Esophagus squamous epithelium (tissue), 4 donors: ENCODE measurements at regions not wholly inside any gene's neighbourhood (a gene's known extent, or its start where the extent isn't known, plus 50 kb on each side); places are given as distances from the start of the nearest gene placed in this dataset.

ENCODE experiments used
- CTCF ChIP-seq, 6 experiments: fragments of 450-650 bp in 4 of 6; fragments of 200-600 bp in 2 of 6; sonication (generic) in 2 of 6; IDR thresholded peaks; one replicate each; pipeline ENCODE4 v1.5.1; 2016 to 2019; ENCODE audit warnings: antibody characterized with exemption in 6 of 6, mild to moderate bottlenecking in 4 of 6, moderate library complexity in 4 of 6
- POLR2A ChIP-seq, 4 donors: fragments of 450-650 bp; IDR thresholded peaks; one replicate each; pipeline ENCODE4 v1.6.1; 2017; ENCODE audit warnings: antibody characterized with exemption in 4 of 4, mild to moderate bottlenecking in 4 of 4, moderate library complexity in 3 of 4

- TF ChIP-seq CTCF (IDR thresholded peaks at IDR 0.05): peak; percentile 11 to 50 (median 28)
- TF ChIP-seq POLR2A (IDR thresholded peaks at IDR 0.05): no peak
Observed at GRCh38 chr7:37510043-37510634, 61.5 kb upstream of the ELMO1 start.
